HG03045 (cell line): ENCODE measurements at regions not wholly inside any gene's neighbourhood (a gene's known extent, or its start where the extent isn't known, plus 50 kb on each side); places are given as distances from the start of the nearest gene placed in this dataset.

Source experiments
- ATAC-seq: cut with Tn5 transposase; IDR thresholded peaks from one replicate; pipeline ENCODE4 v1.9.1; 2021; ENCODE audit warnings: mild to moderate bottlenecking, moderate library complexity; ENCODE audit not compliant: unreplicated experiment

- ATAC-seq, result no peak
Measured at GRCh38 chr14:85978582-85979250, 448.8 kb downstream of the FLRT2 start.

DNA sequence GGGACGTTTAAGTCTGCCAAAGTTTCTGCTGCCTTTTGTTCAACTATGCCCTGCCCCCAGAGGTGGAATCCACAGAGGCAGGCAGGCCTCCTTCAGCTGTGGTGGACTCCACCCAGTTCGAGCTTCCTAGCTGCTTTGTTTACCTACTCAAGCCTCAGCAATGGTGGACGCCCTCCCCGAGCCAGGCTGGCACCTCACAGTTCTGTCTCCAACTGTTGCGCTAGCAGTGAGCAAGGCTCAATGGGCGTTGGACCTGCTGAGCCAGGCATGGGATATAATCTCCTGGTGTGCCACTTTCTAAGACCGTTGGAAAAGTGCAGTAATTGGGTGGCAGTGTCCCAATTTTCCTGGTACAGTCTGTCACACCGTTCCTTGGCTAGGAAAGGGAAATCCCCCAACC lies 444.7 kb downstream of the FLRT2 start:
- no peak for ATAC-seq

DNA sequence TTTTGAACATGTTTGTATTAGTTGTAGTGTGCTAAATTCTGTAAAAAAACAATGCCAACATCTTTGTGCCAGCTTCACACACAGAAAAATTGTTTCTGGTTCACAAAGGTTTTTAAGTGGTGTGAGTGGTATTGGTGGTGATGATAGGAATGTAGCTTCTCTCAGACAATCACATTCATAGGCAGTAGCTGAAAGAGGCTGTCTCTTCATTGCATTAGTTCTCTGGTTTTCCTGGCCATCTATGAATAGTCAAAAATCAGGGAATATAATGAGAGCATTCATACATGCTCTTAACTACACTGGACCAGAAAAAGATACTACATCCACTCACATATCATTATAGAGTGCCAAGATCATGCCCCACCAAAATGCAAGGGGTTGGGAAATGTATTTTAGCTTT lies 433.5 kb downstream of the FLRT2 start:
- no peak for ATAC-seq

DNA sequence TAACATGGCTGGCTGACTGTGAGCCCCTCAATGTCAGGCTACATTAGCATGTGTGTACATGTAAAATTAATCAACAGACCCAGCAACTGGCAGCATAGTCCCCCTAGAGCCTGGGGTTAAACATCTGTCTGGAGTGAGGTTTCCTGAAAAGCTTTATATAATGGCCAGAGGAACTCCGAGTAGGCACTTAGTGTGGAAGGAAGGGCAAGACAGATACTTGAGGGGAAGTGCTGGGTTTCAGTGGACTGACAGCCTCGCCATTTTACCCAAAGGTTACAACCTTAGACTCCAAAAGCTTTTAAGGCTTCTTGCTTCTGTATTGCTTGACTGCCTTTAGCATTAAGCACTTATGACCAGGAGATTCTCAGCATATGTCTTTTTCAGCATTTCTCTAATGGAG lies 430.8 kb downstream of the FLRT2 start:
- ATAC-seq, result no peak

- no peak for ATAC-seq
Measured at GRCh38 chr14:85959063-85959462, 429.1 kb downstream of the FLRT2 start.

DNA sequence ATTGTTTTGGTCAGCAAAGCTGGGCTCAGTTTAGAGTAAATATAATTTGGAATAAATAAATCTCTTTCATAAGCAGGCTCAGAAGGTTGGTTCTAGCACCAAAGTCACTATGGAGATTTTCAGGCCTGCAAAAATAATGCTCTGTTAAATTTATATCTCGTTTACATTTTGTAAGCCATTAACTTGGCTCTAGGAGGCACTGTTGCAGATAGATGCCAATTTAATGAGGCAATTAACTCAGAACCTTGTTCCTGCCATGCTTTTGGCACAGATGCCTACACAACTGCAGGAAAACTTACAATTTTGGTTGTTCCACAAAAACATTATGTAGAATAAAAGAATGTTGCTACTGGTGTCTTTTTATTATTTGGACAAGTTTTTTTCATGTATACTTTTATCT lies 428.1 kb downstream of the FLRT2 start:
- no peak for ATAC-seq

DNA sequence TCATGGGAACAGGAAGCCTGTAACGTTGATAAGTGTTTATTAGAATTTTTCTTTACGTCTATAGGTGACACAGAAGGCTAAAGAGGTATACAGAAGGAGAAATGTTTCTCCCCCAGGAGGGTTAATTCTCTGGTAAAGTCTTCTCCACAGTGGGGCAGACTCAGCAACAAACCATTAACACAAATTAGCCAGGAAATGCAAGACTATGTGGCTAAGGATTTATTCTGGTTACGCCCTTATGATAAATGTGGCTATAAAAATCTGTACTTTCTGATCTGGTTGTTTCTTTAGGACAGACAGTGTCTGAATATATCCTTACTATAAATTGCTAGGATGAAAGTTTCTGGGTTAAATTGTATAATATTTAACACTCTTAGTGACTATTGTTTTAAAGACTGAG lies 423.3 kb downstream of the FLRT2 start:
- ATAC-seq, result no peak

DNA sequence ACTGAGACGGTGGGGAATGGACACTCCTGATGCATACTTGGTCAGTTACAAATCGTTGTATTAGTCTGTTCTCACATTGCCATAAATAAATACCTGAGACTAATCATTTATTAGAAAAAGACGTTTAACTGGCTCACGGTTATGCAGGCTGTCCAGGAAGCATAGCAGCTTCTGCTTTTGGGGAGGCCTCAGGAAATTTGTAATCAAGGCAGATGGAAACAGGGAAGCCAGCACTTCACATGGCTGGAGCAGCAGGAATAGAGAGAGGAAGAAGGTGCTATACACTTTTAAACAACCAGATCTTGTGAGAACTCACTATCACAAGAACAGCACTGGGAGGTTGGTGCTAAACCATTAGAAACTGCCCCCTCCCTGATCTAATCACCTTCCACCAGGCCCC lies 418.2 kb downstream of the FLRT2 start:
- no peak for ATAC-seq

DNA sequence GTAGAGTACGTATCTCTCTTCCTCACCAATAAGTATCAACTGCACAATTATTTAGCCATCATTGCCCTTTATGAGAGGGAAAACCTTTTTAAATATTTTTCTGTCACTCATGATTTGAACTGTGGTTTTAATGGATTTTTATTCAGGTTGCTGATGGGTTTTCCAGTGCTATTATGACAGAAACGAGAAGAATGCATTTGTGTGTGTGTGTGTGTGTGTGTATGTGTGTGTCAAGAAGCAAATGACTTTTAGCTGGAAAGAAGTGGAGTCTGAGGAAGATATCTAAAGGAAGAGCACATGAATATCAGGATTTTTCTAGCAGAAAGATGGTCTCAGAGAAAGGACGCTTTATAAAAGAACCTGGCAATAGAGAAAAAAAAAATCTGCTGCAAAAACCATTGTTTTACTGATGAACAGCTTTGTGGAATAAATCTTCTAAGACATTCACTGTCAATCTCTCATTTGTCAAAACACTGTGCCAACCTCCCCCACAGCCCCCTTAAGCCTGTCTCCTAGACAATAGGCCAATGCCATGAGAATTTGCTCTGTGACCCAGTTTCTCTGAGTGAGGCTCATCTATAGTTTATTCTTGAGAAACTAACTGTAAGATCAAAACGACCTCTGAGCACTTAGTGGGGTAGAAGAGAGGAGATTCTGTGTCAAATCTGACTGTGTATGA lies 417.7 kb downstream of the FLRT2 start:
- no peak for ATAC-seq

- no peak for ATAC-seq
Measured at GRCh38 chr14:85943192-85943591, 413.2 kb downstream of the FLRT2 start.

- peak; percentile 42 for ATAC-seq
Measured at GRCh38 chr14:85934886-85935254, 404.9 kb downstream of the FLRT2 start.

- ATAC-seq, result peak; percentile 90
Measured at GRCh38 chr14:85934123-85934885, 404.4 kb downstream of the FLRT2 start.

DNA sequence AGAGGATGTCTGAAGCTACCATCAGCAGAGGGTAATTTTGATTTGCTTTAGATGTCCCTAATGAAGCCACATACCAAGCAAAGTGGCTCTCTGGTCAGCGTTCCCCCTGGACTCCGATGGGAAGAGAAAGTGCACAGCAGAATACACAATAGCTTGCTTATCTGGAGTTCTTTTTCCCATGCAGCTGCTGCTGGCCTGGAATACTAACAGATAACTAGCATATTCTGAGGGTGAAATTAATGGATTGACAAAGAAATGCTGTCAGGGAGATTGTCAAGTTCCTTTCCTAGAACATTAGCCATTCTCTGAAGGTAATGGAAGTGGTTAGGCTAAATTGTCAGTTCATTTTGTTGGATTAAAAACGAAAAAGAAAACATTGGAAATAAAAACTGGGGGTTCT lies 391.3 kb downstream of the FLRT2 start:
- no peak for ATAC-seq

- ATAC-seq, result no peak
Measured at GRCh38 chr14:85917716-85918115, 387.8 kb downstream of the FLRT2 start.

GRCh38 chr14:85915711-85916110 lies 385.8 kb downstream of the FLRT2 start:
- ATAC-seq, result no peak

GRCh38 chr14:85912141-85912540 lies 382.2 kb downstream of the FLRT2 start:
- no peak for ATAC-seq

GRCh38 chr14:85911044-85911443 lies 381.1 kb downstream of the FLRT2 start:
- no peak for ATAC-seq

DNA sequence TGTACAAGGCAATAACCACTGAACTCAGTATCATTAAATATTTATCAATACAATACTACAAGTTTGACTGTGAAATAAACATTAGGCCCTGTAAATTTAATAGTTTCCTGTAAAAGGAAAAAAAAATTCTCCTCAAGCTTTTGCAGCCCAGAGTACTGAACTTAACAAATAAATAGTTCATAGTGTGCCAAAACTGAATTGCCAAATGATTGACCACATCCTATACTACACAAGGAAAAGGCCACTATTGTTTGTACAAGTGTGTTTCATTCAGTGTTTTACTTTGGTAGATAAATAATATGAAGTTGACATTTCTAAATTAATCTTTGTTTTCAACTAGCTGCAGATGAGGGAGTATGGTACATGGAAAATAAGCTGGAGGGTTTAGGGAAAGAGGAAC lies 379.6 kb downstream of the FLRT2 start:
- no peak for ATAC-seq

- ATAC-seq, result no peak
Measured at GRCh38 chr14:85907536-85907935, 377.6 kb downstream of the FLRT2 start.

DNA sequence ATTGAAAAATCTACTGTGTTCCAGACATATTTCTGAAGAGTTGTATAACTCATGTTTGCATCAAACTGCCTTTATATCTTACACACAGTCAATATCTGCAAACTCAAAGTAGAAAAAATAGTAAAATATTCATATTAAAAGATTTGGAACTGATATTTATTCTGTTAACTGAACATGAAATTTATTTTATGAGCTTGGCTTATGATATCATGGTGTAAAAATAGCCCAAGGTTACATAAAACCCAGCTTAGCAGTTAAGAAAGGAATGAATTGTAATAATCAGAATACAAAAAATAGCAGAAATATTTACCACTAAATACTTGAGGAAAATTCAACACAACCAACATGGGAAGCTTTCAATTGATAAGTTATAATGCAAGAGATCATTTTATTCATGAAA lies 367.9 kb downstream of the FLRT2 start:
- no peak for ATAC-seq

DNA sequence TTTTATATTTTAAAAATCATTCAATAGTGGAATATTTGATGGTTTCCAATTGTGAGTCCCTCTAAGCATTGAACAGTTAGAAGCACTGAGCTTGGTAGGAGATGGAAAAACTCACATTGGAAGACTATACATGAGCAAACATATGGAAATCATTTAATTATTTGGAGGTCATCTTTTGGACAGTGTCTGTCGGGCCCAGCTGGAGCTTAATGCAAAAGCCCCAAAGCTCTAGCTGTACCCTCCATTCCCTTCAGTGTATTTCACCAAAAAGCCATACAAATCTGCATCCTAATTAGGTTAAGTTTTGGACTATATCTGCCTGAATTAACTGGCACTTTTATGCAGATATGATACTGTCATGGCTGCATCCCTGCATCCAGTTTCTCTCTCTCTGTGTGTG lies 365.7 kb downstream of the FLRT2 start:
- ATAC-seq, result no peak

- no peak for ATAC-seq
Measured at GRCh38 chr14:85892251-85892650, 362.3 kb downstream of the FLRT2 start.
